GM18499 (cell line): ENCODE measurements at regions not wholly inside any gene's neighbourhood (a gene's known extent, or its start where the extent isn't known, plus 50 kb on each side); places are given as distances from the start of the nearest gene placed in this dataset.
"Not testable (repeated sequence)": the region's sequence is repeated elsewhere in the genome, so short reads cannot be mapped to it uniquely, and the experiment has no call there.

Experiments
- ATAC-seq: cut with Tn5 transposase; IDR thresholded peaks from one replicate; pipeline ENCODE4 v1.9.1; 2021; ENCODE audit warnings: moderate number of reproducible peaks; ENCODE audit not compliant: insufficient read depth, unreplicated experiment

- no peak for ATAC-seq
Measured at GRCh38 chr1:106276871-106277270, 779.6 kb upstream of the PRMT6 start.

GRCh38 chr1:106277786-106278185 lies 778.7 kb upstream of the PRMT6 start:
- no peak for ATAC-seq

- no peak for ATAC-seq
Measured at GRCh38 chr1:106278716-106279115, 777.8 kb upstream of the PRMT6 start.

GRCh38 chr1:106289265-106289928 lies 767.1 kb upstream of the PRMT6 start:
- ATAC-seq, result no peak

GRCh38 chr1:106290805-106291501 lies 765.5 kb upstream of the PRMT6 start:
- no peak for ATAC-seq

- no peak for ATAC-seq
Measured at GRCh38 chr1:106292130-106292529, 764.3 kb upstream of the PRMT6 start.

- ATAC-seq, result no peak
Measured at GRCh38 chr1:106296431-106296830, 760.0 kb upstream of the PRMT6 start.

- ATAC-seq, result no peak
Measured at GRCh38 chr1:106304106-106304505, 752.4 kb upstream of the PRMT6 start.

GRCh38 chr1:106319612-106320011 lies 736.9 kb upstream of the PRMT6 start:
- no peak for ATAC-seq

GRCh38 chr1:106325600-106325999 lies 730.9 kb upstream of the PRMT6 start:
- ATAC-seq, result no peak

GRCh38 chr1:106344494-106344893 lies 712.0 kb upstream of the PRMT6 start:
- no peak for ATAC-seq

GRCh38 chr1:106360252-106360651 lies 696.2 kb upstream of the PRMT6 start:
- no peak for ATAC-seq

- no peak for ATAC-seq
Measured at GRCh38 chr1:106366627-106367319, 689.7 kb upstream of the PRMT6 start.

GRCh38 chr1:106378261-106378660 lies 678.2 kb upstream of the PRMT6 start:
- no peak for ATAC-seq

- ATAC-seq, result no peak
Measured at GRCh38 chr1:106380772-106381171, 675.7 kb upstream of the PRMT6 start.

GRCh38 chr1:106389160-106389559 lies 667.3 kb upstream of the PRMT6 start:
- ATAC-seq, result not testable (repeated sequence)

GRCh38 chr1:106393046-106393445 lies 663.4 kb upstream of the PRMT6 start:
- ATAC-seq, result no peak

- ATAC-seq, result no peak
Measured at GRCh38 chr1:106396020-106396419, 660.5 kb upstream of the PRMT6 start.

GRCh38 chr1:106398391-106398790 lies 658.1 kb upstream of the PRMT6 start:
- no peak for ATAC-seq

GRCh38 chr1:106406114-106406513 lies 650.4 kb upstream of the PRMT6 start:
- no peak for ATAC-seq

GRCh38 chr1:106412321-106412720 lies 644.2 kb upstream of the PRMT6 start:
- not testable (repeated sequence) for ATAC-seq
